DND-41 (cell line): ENCODE measurements at regions not wholly inside any gene's neighbourhood (a gene's known extent, or its start where the extent isn't known, plus 50 kb on each side); places are given as distances from the start of the nearest gene placed in this dataset.

Experiments used
- ATAC-seq: fragments of 200-7000 bp; cut with Tn5 transposase; 3 replicates; pipeline ENCODE4 v1.9.1; 2021; ENCODE audit warnings: low read depth; ENCODE audit not compliant: insufficient read depth
- DNase-seq: peaks from one replicate; pipeline ENCODE4 v3.0.0-alpha.2; 2020
- H2AFZ ChIP-seq: 2 replicates; pipeline ENCODE4 v1.6.0; 2012; ENCODE audit warnings: low read depth, low read length
- H3K27ac ChIP-seq: 2 replicates; pipeline ENCODE4 v1.5.1; 2012; ENCODE audit warnings: low read length, inconsistent platforms
- H3K27me3 ChIP-seq: fragments of 200-600 bp; sonication (generic); 2 replicates; pipeline ENCODE4 v1.6.0; 2012; ENCODE audit warnings: low read length, mild to moderate bottlenecking, inconsistent platforms; ENCODE audit not compliant: insufficient read depth, poor library complexity
- H3K36me3 ChIP-seq: 2 replicates; pipeline ENCODE4 v1.5.1; 2012; ENCODE audit warnings: low read length, inconsistent platforms; ENCODE audit not compliant: insufficient read depth
- H3K4me1 ChIP-seq: 2 replicates; pipeline ENCODE4 v1.5.1; 2012; ENCODE audit warnings: mild to moderate bottlenecking, low read length; ENCODE audit not compliant: insufficient read depth
- H3K4me2 ChIP-seq: 2 replicates; pipeline ENCODE4 v1.6.0; 2012; ENCODE audit warnings: mild to moderate bottlenecking, moderate library complexity, low read length, inconsistent platforms; ENCODE audit not compliant: insufficient read depth
- H3K4me3 ChIP-seq, 2 experiments: fragments of 200-600 bp in 1 of 2; shearing (Covaris generic) in 1 of 2; 2 replicates each; pipeline ENCODE4 v1.5.1; 2012 to 2016; ENCODE audit warnings: inconsistent platforms in 2 of 2, low read length in 2 of 2, mild to moderate bottlenecking in 2 of 2, low read depth in 1 of 2, moderate library complexity in 1 of 2
- H3K79me2 ChIP-seq: 2 replicates; pipeline ENCODE4 v1.6.0; 2012; ENCODE audit warnings: low read length, inconsistent platforms; ENCODE audit not compliant: insufficient read depth
- H3K9ac ChIP-seq: 2 replicates; pipeline ENCODE4 v1.6.0; 2012; ENCODE audit warnings: low read depth, mild to moderate bottlenecking, inconsistent platforms, low read length, moderate library complexity
- H3K9me3 ChIP-seq: 2 replicates; pipeline ENCODE4 v1.5.1; 2012; ENCODE audit warnings: low read length, moderate library complexity, mild to moderate bottlenecking, inconsistent platforms; ENCODE audit not compliant: insufficient read depth, severe bottlenecking
- H4K20me1 ChIP-seq: 2 replicates; pipeline ENCODE4 v1.6.0; 2012; ENCODE audit warnings: low read length; ENCODE audit not compliant: insufficient read depth
- CTCF ChIP-seq: IDR thresholded peaks from 2 replicates; pipeline ENCODE4 v1.5.1; 2012; ENCODE audit warnings: borderline replicate concordance, low read length, moderate library complexity, mild to moderate bottlenecking; ENCODE audit not compliant: poor library complexity, severe bottlenecking; ENCODE audit errors: extremely low read depth
- EZH2 ChIP-seq: IDR thresholded peaks from 3 replicates; pipeline ENCODE4 v1.6.1; 2012; ENCODE audit warnings: borderline replicate concordance, low read depth, mild to moderate bottlenecking, moderate library complexity, low read length, inconsistent platforms; ENCODE audit not compliant: severe bottlenecking

GRCh38 chrX:20545538-20545937, 278.8 kb upstream of the RPS6KA3 start:
- no peak overlapping the region for H3K4me3 ChIP-seq

GRCh38 chrX:20542072-20542471, 275.4 kb upstream of the RPS6KA3 start:
- no peak overlapping the region for H3K9ac ChIP-seq
- ATAC-seq (no peak), DNase-seq (no peak)
- H3K79me2 ChIP-seq: no peaks in the 10 kb centered on the region
- H3K4me1 ChIP-seq: no peaks in the 10 kb centered on the region
- H3K36me3 ChIP-seq: no peaks in the 10 kb centered on the region
- no peaks in the 10 kb centered on the region for H3K9me3 ChIP-seq
- TF ChIP-seq CTCF (no peak), EZH2 (no peak)
- no peaks in the 10 kb centered on the region for H3K27me3 ChIP-seq
- H2AFZ ChIP-seq: no peak overlapping the region
- H3K4me2 ChIP-seq: no peak overlapping the region
- no peak overlapping the region for H3K4me3 ChIP-seq
- H3K27ac ChIP-seq: no peak overlapping the region
- no peaks in the 10 kb centered on the region for H4K20me1 ChIP-seq

More at GRCh38 chrX:20545538-20545937, 278.8 kb upstream of the RPS6KA3 start:
- Histone ChIP-seq H3K4me2 (no peak overlapping the region), H3K4me1 (no peaks in the 10 kb centered on the region), H2AFZ (no peak overlapping the region), H3K9ac (no peak overlapping the region), H4K20me1 (no peaks in the 10 kb centered on the region), H3K27ac (no peak overlapping the region), H3K36me3 (no peaks in the 10 kb centered on the region), H3K9me3 (no peaks in the 10 kb centered on the region), H3K79me2 (no peaks in the 10 kb centered on the region), H3K27me3 (no peaks in the 10 kb centered on the region)
- ATAC-seq (no peak), DNase-seq (no peak)
- TF ChIP-seq EZH2: no peak
- no peak for TF ChIP-seq CTCF

- no peak for TF ChIP-seq EZH2
- no peak for TF ChIP-seq CTCF
- no peak for ATAC-seq
- no peak for DNase-seq
- peaks cover 4% of the 10 kb centered on the region for H3K27me3 ChIP-seq
- H3K9ac ChIP-seq: no peak overlapping the region
- H3K9me3 ChIP-seq: no peaks in the 10 kb centered on the region
- no peaks in the 10 kb centered on the region for H3K79me2 ChIP-seq
- H3K4me2 ChIP-seq: no peak overlapping the region
- no peak overlapping the region for H3K4me3 ChIP-seq
- H3K4me1 ChIP-seq: no peaks in the 10 kb centered on the region
- H4K20me1 ChIP-seq: no peaks in the 10 kb centered on the region
- no peaks in the 10 kb centered on the region for H3K36me3 ChIP-seq
- H3K27ac ChIP-seq: no peak overlapping the region
- no peak overlapping the region for H2AFZ ChIP-seq
These were observed 272.3 kb upstream of the RPS6KA3 start for GRCh38 chrX:20538974-20539373.

GRCh38 chrX:20531667-20532066, 265.0 kb upstream of the RPS6KA3 start:
- no peak for DNase-seq
- no peak for ATAC-seq
- no peak overlapping the region for H3K27ac ChIP-seq

More at GRCh38 chrX:20531667-20532066, 265.0 kb upstream of the RPS6KA3 start:
- no peaks in the 10 kb centered on the region for H4K20me1 ChIP-seq
- H3K9ac ChIP-seq: no peak overlapping the region
- H3K36me3 ChIP-seq: no peaks in the 10 kb centered on the region
- H3K4me3 ChIP-seq: no peak overlapping the region
- H3K9me3 ChIP-seq: no peaks in the 10 kb centered on the region
- TF ChIP-seq EZH2 (no peak), CTCF (no peak)
- H3K79me2 ChIP-seq: no peaks in the 10 kb centered on the region
- peaks cover 6% of the 10 kb centered on the region for H3K27me3 ChIP-seq
- H2AFZ ChIP-seq: no peak overlapping the region
- H3K4me2 ChIP-seq: no peak overlapping the region
- 0 out of 2 replicates have a peak, but pooled peaks cover 3% of the 10 kb centered on the region for H3K4me1 ChIP-seq
